WTC11 (cell line): ENCODE measurements at regions not wholly inside any gene's neighbourhood (a gene's known extent, or its start where the extent isn't known, plus 50 kb on each side); places are given as distances from the start of the nearest gene placed in this dataset.

ENCODE experiments used
- ATAC-seq: fragments of 200-7000 bp; cut with Tn5 transposase; 2 replicates; pipeline ENCODE4 v1.10.0; 2021; ENCODE audit warnings: mild to moderate bottlenecking, moderate library complexity
- CTCF ChIA-PET: fragments of 300-600 bp; sonication (Branson Sonifier 250); formaldehyde crosslinking; loops from one replicate; lab custom pipeline; 2021; ENCODE audit warnings: antibody characterized with exemption; lab: Charles Lee
- POLR2A ChIA-PET: fragments of 350-600 bp; sonication (Branson Sonifier 250); formaldehyde crosslinking; loops from one replicate; lab custom pipeline; 2021; ENCODE audit warnings: antibody characterized with exemption; lab: Charles Lee
- DNase-seq: peaks from one replicate; pipeline ENCODE4 v3.0.0; 2021; ENCODE audit warnings: low spot score
- H3K27ac Mint-ChIP-seq: 2 replicates; pipeline ENCODE4 v1.8.0; 2021; ENCODE audit warnings: mixed read lengths
- H3K27me3 Mint-ChIP-seq: 2 replicates; pipeline ENCODE4 v1.8.0; 2021; ENCODE audit warnings: low read depth, mild to moderate bottlenecking, moderate library complexity, mixed read lengths
- H3K36me3 Mint-ChIP-seq: 2 replicates; pipeline ENCODE4 v1.8.0; 2021; ENCODE audit warnings: mixed read lengths
- H3K4me1 Mint-ChIP-seq: 2 replicates; pipeline ENCODE4 v1.8.0; 2022; ENCODE audit warnings: mixed read lengths
- H3K4me3 Mint-ChIP-seq: 2 replicates; pipeline ENCODE4 v1.8.0; 2021; ENCODE audit warnings: mild to moderate bottlenecking, moderate library complexity, mixed read lengths
- H3K9me3 Mint-ChIP-seq: 2 replicates; pipeline ENCODE4 v1.8.0; 2021; ENCODE audit warnings: mixed read lengths
- ARID4B ChIP-seq: sonication (generic); formaldehyde crosslinking; IDR thresholded peaks from 2 replicates; pipeline ENCODE4 v1.8.0; 2023; ENCODE audit warnings: missing genetic modification reagents, mild to moderate bottlenecking, borderline replicate concordance
- ATF1 ChIP-seq: sonication (generic); formaldehyde crosslinking; IDR thresholded peaks from 2 replicates; pipeline ENCODE4 v1.8.1; 2023; ENCODE audit warnings: mild to moderate bottlenecking, moderate library complexity, missing genetic modification reagents
- ATF3 ChIP-seq: sonication (generic); formaldehyde crosslinking; conservative IDR thresholded peaks from 2 replicates; pipeline ENCODE4 v1.8.1; 2022; ENCODE audit warnings: mild to moderate bottlenecking, missing genetic modification reagents
- CREM ChIP-seq: sonication (generic); formaldehyde crosslinking; IDR thresholded peaks from 2 replicates; pipeline ENCODE4 v1.8.1; 2022; ENCODE audit warnings: mild to moderate bottlenecking, missing genetic modification reagents, moderate library complexity
- ELF4 ChIP-seq: sonication (generic); formaldehyde crosslinking; IDR thresholded peaks from 2 replicates; pipeline ENCODE4 v1.8.1; 2022; ENCODE audit warnings: low read depth, mild to moderate bottlenecking, moderate library complexity, missing genetic modification reagents
- ETV6 ChIP-seq: sonication (generic); formaldehyde crosslinking; IDR thresholded peaks from 2 replicates; pipeline ENCODE4 v1.8.1; 2022; ENCODE audit warnings: mild to moderate bottlenecking, missing genetic modification reagents
- FOXJ3 ChIP-seq: sonication (generic); formaldehyde crosslinking; IDR thresholded peaks from 2 replicates; pipeline ENCODE4 v1.9.0; 2021; ENCODE audit warnings: missing genetic modification reagents, mild to moderate bottlenecking, borderline replicate concordance
- GRHL2 ChIP-seq: fragments of 250-450 bp; sonication (Bioruptor Pico); IDR thresholded peaks from 2 replicates; pipeline ENCODE4 v1.8.0; 2022; ENCODE audit warnings: mild to moderate bottlenecking, moderate library complexity; ENCODE audit not compliant: insufficient replicate concordance, severe bottlenecking
- GTF2I ChIP-seq: fragments of 250-450 bp; sonication (Bioruptor Pico); conservative IDR thresholded peaks from 2 replicates; pipeline ENCODE4 v1.4.0; 2021; ENCODE audit warnings: mild to moderate bottlenecking
- OVOL2 ChIP-seq: fragments of 250-450 bp; sonication (Bioruptor Pico); IDR thresholded peaks from 2 replicates; pipeline ENCODE4 v1.9.0; 2021; ENCODE audit warnings: mild to moderate bottlenecking, borderline replicate concordance
- PRDM15 ChIP-seq: sonication (generic); formaldehyde crosslinking; IDR thresholded peaks from 2 replicates; pipeline ENCODE4 v1.8.0; 2022; ENCODE audit warnings: missing genetic modification reagents
- SOX15 ChIP-seq: fragments of 250-450 bp; sonication (Bioruptor Pico); IDR thresholded peaks from 2 replicates; pipeline ENCODE4 v1.9.0; 2021; ENCODE audit warnings: mild to moderate bottlenecking
- TP53 ChIP-seq: sonication (generic); formaldehyde crosslinking; IDR thresholded peaks from 2 replicates; pipeline ENCODE4 v1.8.1; 2023; ENCODE audit warnings: mild to moderate bottlenecking, missing genetic modification reagents
- USF1 ChIP-seq: sonication (generic); formaldehyde crosslinking; IDR thresholded peaks from 2 replicates; pipeline ENCODE4 v1.8.0; 2022; ENCODE audit warnings: mild to moderate bottlenecking, missing genetic modification reagents
- USF2 ChIP-seq: sonication (generic); formaldehyde crosslinking; IDR thresholded peaks from 2 replicates; pipeline ENCODE4 v1.8.1; 2023; ENCODE audit warnings: mild to moderate bottlenecking, missing genetic modification reagents, moderate library complexity
- ZNF532 ChIP-seq: fragments of 250-450 bp; sonication (Bioruptor Pico); IDR thresholded peaks from 2 replicates; pipeline ENCODE4 v1.9.0; 2021; ENCODE audit warnings: mild to moderate bottlenecking, borderline replicate concordance

- TF ChIP-seq ARID4B (no peak), ZNF532 (no peak), FOXJ3 (no peak), TP53 (CRISPR knock-in tag) (no peak), ATF3 (CRISPR knock-in tag) (no peak), PRDM15 (no peak), ELF4 (CRISPR knock-in tag) (no peak), GTF2I (no peak), OVOL2 (CRISPR knock-in tag) (no peak), USF1 (CRISPR knock-in tag) (no peak), ATF1 (CRISPR knock-in tag) (no peak)
- TF ChIP-seq, all 79 proteins: peak for 0
Observed at GRCh38 chr1:4408380-4408779, 246.0 kb upstream of the AJAP1 start (continued).

- Mint-ChIP-seq H3K9me3 (peaks cover 96% of the 10 kb centered on the region), H3K27ac (no peak overlapping the region), H3K4me1 (no peaks in the 10 kb centered on the region), H3K4me3 (no peak overlapping the region), H3K36me3 (peaks cover 82% of the 10 kb centered on the region), H3K27me3 (peaks cover 10% of the 10 kb centered on the region)
- ATAC-seq: no peak
- TF ChIP-seq GRHL2 (CRISPR knock-in tag) (no peak), CREM (CRISPR knock-in tag) (no peak), ETV6 (CRISPR knock-in tag) (no peak), USF2 (no peak), SOX15 (no peak)
- ChIA-PET POLR2A (no interaction called here), CTCF (no interaction called here)
- no peak for DNase-seq
Observed at GRCh38 chr1:4411862-4412261, 242.5 kb upstream of the AJAP1 start.
